ENCODE measurements at regions not wholly inside any gene's neighbourhood (a gene's known extent, or its start where the extent isn't known, plus 50 kb on each side); places are given as distances from the start of the nearest gene placed in this dataset.

DNA sequence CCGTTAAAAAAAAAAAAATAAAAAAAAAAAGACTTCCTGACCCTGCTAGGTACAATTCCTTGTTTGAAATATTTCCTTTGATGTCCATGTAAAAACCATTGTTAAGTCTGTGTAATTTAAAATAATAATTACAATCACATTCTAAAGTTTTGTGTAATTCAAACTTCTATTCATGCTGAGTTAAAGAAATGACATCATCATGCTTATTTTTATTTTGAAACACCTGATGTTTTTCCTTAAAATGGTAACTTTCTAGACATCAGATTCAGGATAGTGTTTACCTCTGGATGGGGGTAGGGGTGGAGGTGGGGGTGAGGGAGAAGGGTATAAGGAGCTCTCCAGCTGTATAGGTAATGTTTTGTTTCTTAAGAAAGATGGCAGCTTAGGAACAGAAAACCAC, 92.8 kb downstream of the ADCYAP1 start:
- Histone ChIP-seq H3K36me3 (replicated peaks in 1 of 2; ENCODE audit: control insufficient read depth in 1 of 2, insufficient read depth in 2 of 2, low read length in 1 of 2) (no peaks in the 10 kb centered on the region), H3K27ac (ENCODE audit: low read depth in 2 of 2, low read length in 1 of 2) (no peak overlapping the region), H3K4me3 (ENCODE audit: low read depth in 2 of 2, low read length in 1 of 2) (no peak overlapping the region), H3K9me3 (no peaks in the 10 kb centered on the region), H3K9me2 (no peaks in the 10 kb centered on the region), H3F3A (replicated peaks; ENCODE audit: insufficient read depth) (peaks cover 3% of the 10 kb centered on the region), H3K4me1 (ENCODE audit: control insufficient read depth in 1 of 2, insufficient read depth in 2 of 2, low read depth in 1 of 2, low read length in 1 of 2) (no peaks in the 10 kb centered on the region), H2AFZ (ENCODE audit: low read depth) (no peak overlapping the region), H4K20me1 (ENCODE audit: insufficient read depth) (no peaks in the 10 kb centered on the region), H3K79me2 (ENCODE audit: insufficient read depth) (no peaks in the 10 kb centered on the region), H3K9ac (no peak overlapping the region), H3K4me2 (no peak overlapping the region), H3K27me3 (ENCODE audit: insufficient read depth) (no peaks in the 10 kb centered on the region)
- TF ChIP-seq JUND (IDR thresholded peaks at IDR 0.05) (no peak), YY1 (IDR thresholded peaks at IDR 0.05; ENCODE audit: low read depth) (no peak), FOXM1 (IDR thresholded peaks at IDR 0.05; ENCODE audit: low read depth) (no peak), RCOR1 (IDR thresholded peaks at IDR 0.05; ENCODE audit: low read length) (no peak), CHD2 (IDR thresholded peaks at IDR 0.05; ENCODE audit: low read length, partially characterized antibody) (no peak), RFX5 (IDR thresholded peaks at IDR 0.05; ENCODE audit: low read length) (no peak), NFIC (IDR thresholded peaks at IDR 0.05; ENCODE audit: borderline replicate concordance) (no peak), GATA2 (CRISPR knock-in tag; IDR thresholded peaks at IDR 0.05) (no peak)
- TF ChIP-seq, protein P1, sequence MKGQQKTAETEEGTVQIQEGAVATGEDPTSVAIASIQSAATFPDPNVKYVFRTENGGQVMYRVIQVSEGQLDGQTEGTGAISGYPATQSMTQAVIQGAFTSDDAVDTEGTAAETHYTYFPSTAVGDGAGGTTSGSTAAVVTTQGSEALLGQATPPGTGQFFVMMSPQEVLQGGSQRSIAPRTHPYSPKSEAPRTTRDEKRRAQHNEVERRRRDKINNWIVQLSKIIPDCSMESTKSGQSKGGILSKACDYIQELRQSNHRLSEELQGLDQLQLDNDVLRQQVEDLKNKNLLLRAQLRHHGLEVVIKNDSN (IDR thresholded peaks at IDR 0.05; ENCODE audit: borderline replicate concordance, low read depth), result no peak
- TF ChIP-seq, protein P2, sequence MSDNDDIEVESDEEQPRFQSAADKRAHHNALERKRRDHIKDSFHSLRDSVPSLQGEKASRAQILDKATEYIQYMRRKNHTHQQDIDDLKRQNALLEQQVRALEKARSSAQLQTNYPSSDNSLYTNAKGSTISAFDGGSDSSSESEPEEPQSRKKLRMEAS (IDR thresholded peaks at IDR 0.05; ENCODE audit: low read depth), result no peak
- TF ChIP-seq, protein P3, sequence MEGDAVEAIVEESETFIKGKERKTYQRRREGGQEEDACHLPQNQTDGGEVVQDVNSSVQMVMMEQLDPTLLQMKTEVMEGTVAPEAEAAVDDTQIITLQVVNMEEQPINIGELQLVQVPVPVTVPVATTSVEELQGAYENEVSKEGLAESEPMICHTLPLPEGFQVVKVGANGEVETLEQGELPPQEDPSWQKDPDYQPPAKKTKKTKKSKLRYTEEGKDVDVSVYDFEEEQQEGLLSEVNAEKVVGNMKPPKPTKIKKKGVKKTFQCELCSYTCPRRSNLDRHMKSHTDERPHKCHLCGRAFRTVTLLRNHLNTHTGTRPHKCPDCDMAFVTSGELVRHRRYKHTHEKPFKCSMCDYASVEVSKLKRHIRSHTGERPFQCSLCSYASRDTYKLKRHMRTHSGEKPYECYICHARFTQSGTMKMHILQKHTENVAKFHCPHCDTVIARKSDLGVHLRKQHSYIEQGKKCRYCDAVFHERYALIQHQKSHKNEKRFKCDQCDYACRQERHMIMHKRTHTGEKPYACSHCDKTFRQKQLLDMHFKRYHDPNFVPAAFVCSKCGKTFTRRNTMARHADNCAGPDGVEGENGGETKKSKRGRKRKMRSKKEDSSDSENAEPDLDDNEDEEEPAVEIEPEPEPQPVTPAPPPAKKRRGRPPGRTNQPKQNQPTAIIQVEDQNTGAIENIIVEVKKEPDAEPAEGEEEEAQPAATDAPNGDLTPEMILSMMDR (IDR thresholded peaks at IDR 0.05), result no peak
- ChIA-PET POLR2A (no interaction called here), CTCF (no interaction called here)
- no peak for DNase-seq
- 15% methylated on average over 1 of the region's 1 CpG for WGBS (ENCODE audit: low lambda C conversion rate)

DNA sequence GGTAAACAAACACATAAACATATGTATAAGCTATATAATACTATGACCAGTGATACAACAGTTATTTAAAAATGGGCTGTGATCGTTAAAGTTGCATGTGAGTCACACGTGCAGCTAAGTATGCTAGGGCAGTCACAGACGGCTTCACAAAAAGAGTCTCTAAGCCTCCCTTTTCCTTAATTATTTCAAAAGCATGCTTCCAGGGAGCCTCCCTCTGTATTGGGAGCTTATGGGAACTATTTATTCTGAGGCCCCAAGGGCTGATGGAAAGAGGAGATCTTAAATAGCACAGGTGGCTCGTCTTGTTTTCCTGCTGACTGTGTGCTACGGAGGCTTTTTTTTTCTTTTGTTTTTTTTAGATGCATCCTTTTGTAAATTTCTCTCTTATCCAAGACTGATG, 94.3 kb downstream of the ADCYAP1 start:
- Histone ChIP-seq H3K27me3 (ENCODE audit: insufficient read depth) (no peaks in the 10 kb centered on the region), H3F3A (replicated peaks; ENCODE audit: insufficient read depth) (peaks cover 3% of the 10 kb centered on the region), H3K36me3 (replicated peaks in 1 of 2; ENCODE audit: control insufficient read depth in 1 of 2, insufficient read depth in 2 of 2, low read length in 1 of 2) (no peaks in the 10 kb centered on the region), H4K20me1 (ENCODE audit: insufficient read depth) (no peaks in the 10 kb centered on the region), H3K27ac (ENCODE audit: low read depth in 2 of 2, low read length in 1 of 2) (no peak overlapping the region), H3K4me1 (ENCODE audit: control insufficient read depth in 1 of 2, insufficient read depth in 2 of 2, low read depth in 1 of 2, low read length in 1 of 2) (no peaks in the 10 kb centered on the region), H3K9me3 (no peaks in the 10 kb centered on the region), H3K4me2 (no peak overlapping the region), H3K9me2 (no peaks in the 10 kb centered on the region), H3K79me2 (ENCODE audit: insufficient read depth) (no peaks in the 10 kb centered on the region), H2AFZ (ENCODE audit: low read depth) (no peak overlapping the region), H3K9ac (no peak overlapping the region), H3K4me3 (ENCODE audit: low read depth in 2 of 2, low read length in 1 of 2) (no peak overlapping the region)
- ChIA-PET CTCF (no interaction called here), POLR2A (no interaction called here)
- TF ChIP-seq MEF2A (IDR thresholded peaks at IDR 0.05; ENCODE audit: borderline replicate concordance, low read depth) (no peak), MXI1 (IDR thresholded peaks at IDR 0.05; ENCODE audit: low read depth, low read length) (no peak), TAF1 (IDR thresholded peaks at IDR 0.05; ENCODE audit: borderline replicate concordance, low read depth, low read length) (no peak), GABPA (IDR thresholded peaks at IDR 0.05; ENCODE audit: low read depth) (no peak), GATA2 (CRISPR knock-in tag; IDR thresholded peaks at IDR 0.05) (no peak), SIN3A (IDR thresholded peaks at IDR 0.05; ENCODE audit: borderline replicate concordance, low read depth, low read length) (no peak), FOXJ3 (CRISPR knock-in tag; IDR thresholded peaks at IDR 0.05) (no peak), RFX5 (IDR thresholded peaks at IDR 0.05; ENCODE audit: low read length) (no peak), SMC3 (IDR thresholded peaks at IDR 0.05; ENCODE audit: low read depth, low read length) (no peak)
- TF ChIP-seq, protein P2 (IDR thresholded peaks at IDR 0.05; ENCODE audit: low read depth), result no peak
- TF ChIP-seq, protein P4, sequence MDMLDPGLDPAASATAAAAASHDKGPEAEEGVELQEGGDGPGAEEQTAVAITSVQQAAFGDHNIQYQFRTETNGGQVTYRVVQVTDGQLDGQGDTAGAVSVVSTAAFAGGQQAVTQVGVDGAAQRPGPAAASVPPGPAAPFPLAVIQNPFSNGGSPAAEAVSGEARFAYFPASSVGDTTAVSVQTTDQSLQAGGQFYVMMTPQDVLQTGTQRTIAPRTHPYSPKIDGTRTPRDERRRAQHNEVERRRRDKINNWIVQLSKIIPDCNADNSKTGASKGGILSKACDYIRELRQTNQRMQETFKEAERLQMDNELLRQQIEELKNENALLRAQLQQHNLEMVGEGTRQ (IDR thresholded peaks at IDR 0.05; ENCODE audit: borderline replicate concordance, low read depth, low read length), result no peak
- TF ChIP-seq, protein P1 (IDR thresholded peaks at IDR 0.05; ENCODE audit: borderline replicate concordance, low read depth), result no peak
- TF ChIP-seq, protein P3 (IDR thresholded peaks at IDR 0.05), result no peak
- TF ChIP-seq, protein P5, sequence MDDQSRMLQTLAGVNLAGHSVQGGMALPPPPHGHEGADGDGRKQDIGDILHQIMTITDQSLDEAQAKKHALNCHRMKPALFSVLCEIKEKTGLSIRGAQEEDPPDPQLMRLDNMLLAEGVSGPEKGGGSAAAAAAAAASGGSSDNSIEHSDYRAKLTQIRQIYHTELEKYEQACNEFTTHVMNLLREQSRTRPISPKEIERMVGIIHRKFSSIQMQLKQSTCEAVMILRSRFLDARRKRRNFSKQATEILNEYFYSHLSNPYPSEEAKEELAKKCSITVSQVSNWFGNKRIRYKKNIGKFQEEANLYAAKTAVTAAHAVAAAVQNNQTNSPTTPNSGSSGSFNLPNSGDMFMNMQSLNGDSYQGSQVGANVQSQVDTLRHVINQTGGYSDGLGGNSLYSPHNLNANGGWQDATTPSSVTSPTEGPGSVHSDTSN (IDR thresholded peaks at IDR 0.05), result no peak
- WGBS (ENCODE audit: low lambda C conversion rate), result 12% methylated on average over 5 of the region's 5 CpGs
- no peak for DNase-seq

All from SK-N-SH (cell line).